T-helper 9 cell (primary cell): ENCODE measurements at regions not wholly inside any gene's neighbourhood (a gene's known extent, or its start where the extent isn't known, plus 50 kb on each side); places are given as distances from the start of the nearest gene placed in this dataset.

Experiments used
- DNase-seq: peaks from one replicate; pipeline ENCODE4 v3.0.0-alpha.2; 2020

DNA sequence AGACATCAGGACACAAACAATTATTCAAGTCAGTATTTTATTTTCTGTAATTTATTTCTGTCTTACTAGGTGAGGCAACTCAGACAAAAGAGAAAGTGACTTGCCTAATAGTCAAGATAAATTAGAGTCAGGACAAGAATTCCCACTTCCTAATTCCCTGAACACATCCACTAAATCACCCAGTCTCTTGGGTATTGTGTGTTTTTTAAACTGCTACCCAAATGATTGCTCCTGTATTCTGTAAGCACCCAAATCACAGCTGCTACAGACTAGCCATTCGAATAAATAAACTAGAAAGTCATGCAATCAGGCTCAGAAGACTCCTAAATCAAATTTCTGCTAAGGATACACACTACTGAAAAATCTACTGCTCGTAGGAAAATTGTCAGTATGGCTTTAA is 263.0 kb downstream of the DUSP6 start:
- DNase-seq, result no peak

DNA sequence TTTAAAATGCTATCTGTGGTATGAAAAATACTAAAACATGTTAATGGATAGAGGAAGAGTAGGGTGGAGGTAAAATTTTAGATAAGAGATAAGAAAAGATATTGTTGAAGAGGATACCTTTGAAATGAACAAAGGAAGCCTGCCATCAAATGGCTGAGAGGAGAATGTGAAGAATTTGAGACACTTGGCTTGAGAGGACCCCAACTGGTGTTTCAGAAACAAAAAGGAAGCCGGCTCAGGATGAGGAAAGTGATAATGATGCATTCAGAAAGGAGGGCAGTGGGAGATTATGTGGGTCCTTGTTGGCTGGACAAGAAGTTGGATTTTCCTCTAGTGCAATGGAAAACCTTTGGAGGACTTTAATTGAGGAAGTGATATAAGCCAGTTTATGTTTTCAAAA is 264.4 kb downstream of the DUSP6 start:
- no peak for DNase-seq

DNA sequence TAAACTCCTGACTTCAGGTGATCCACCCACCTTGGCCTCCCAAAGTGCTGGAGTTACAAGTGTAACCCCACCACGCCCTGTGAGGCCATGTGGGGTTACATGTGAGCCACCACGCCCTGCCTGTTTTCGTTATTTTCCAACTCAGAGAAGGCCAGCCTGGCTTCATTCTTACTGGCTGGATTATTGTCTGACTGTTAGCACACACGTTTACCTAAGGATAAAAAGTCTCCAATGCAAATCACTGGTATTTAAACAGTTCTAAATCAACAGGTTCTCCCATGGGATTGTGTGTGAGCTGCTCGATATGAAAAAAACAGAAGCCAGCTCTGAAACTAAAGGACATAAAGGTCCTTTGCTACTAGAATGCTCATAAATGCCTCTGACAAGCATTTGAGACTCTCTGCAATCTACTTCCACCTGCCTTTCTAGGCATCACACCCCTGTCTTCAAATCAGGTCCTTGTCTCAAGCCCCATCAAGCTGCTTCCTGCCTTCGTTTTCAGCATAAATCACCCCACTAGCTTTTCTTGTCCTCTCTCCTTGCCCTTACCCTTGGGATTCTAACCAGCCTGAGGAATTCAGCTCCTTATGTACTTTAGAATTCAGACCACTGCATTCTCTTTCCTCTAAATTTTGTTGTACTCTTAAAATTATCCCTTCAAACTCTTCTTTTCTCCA is 265.0 kb downstream of the DUSP6 start:
- DNase-seq, result no peak

DNA sequence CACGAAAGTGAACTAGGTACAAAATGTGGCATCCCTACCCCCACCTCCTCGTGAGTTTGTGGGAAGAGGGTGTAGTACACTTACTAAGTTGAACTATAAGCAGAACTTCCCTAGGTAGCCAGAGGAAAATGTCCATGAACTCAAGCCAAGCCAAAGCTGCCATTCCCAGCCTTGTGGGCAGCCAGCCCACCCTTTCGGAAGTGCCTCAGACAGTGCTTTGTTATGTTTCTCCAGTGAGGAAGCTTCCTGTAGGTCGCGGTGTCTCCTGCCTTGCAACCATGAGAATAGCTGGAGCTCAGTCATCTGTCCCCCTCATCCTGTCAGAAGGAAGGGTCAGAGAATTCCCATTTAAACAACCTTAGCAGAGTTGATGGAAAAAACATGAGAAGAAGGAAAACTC is 266.9 kb downstream of the DUSP6 start:
- DNase-seq, result no peak

DNA sequence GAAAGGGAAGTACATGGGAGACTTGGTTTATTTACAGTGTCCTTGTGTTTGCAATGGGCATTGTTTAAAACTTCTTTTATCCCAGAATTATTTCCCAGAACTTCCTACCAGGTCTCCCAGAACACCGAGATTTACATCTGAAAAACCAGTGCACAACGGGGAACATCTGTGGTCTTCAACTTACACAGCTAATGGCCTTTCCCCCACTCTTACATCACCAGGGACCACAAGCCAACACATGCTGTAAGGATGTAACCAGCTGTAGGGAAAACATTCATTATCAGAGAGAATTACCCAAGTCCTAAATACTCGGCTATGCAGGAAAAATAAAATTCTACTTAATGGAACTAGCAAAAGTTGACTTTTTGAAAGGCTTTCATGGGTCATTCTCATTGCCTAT is 267.6 kb downstream of the DUSP6 start:
- DNase-seq, result no peak

DNA sequence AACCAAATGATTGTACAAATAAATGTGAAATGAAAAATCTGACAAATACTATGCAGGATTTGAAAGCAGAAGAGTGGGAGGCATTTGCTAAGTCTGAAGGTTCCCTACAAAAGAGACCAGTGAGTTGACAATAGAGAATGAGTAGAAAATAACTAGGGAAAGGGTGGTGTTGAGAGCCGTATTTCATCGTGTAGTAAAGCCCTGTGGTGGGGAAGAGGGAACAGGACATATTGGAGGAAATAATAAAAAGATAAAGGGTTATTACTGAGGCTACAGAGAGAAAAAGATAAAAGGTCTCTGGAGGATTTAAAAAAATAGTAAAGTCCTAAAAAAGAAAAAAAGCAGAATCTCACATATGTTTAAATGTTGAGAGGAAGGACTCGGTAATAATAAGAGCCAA is 268.8 kb downstream of the DUSP6 start:
- DNase-seq, result no peak

DNA sequence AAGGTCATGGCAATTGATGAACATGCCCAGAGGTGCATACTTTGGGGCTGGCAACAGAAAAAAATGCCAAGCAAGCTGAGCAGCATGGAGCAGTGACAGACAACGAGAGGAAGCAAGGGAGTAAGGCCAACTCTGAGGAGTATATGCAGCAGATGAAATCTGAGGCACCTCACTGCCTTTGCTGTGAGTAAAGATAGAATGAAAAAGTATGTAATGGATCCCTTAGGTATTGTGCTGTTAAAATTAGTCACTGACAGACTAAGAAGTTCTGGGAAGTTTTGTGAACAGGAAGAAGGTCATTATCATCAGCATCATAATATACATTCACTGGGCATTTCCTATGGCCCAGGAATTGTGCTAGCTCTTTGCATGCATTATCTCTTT is 269.9 kb downstream of the DUSP6 start:
- no peak for DNase-seq

DNA sequence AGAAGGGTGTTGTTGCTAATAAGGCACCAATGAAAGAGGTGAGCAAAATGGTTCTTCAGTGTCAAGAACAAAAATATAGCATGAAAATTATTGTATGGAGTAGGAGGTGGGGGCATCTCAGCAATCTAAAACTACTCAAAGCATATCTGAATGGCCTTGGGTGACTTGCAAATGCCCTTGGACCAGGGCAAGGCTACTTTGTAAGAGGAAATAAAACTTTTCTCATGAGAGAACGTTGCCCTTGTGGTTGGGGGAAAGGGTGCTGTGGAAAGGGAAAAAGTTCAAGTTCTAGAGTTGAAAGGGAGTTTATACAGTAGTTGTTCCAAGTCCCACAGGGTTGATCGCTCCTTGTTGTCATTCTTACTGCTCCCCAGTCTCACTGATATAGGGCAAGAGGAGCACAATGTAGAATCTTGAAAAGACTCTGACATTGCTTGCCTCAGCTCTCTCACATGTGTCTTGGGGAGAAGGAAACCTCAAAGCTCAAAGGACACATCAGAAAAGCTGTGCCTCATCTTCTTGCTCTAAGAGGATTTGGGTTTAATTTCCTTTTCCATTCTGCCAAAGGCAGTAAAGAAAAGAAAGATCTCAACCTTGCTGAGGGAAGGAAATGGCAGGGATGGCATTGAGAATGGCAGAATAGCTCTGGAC is 270.5 kb downstream of the DUSP6 start:
- no peak for DNase-seq

DNA sequence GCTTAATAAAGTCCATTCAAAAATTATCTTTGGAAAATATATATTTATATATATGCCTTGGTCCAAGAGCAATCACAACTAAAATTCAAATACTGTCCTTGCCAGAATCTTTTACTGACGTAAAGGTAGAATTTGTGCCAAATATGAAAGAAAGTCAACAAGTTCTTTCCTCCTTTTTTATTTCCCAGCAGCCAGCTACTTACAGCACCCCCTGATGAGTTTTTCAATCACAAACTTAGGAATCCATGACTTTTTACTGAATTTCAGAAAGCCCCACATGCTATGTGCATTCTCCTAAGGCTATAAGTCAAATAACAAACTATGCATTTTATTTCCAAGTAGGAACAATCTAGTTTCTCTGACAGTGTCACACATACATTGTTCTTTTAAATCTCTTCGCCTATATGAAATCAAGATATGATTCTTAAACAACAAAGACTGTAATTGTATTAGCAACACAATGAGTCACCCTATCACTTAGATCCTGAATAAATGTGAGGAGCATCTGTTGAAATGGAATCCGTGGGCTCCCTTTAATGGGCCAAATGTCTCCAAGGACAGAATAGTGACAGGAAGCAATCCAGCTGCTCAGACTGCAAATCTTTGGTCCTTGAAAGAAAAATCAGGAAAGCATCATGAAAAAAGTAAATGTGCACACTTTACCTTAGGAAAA is 271.4 kb downstream of the DUSP6 start:
- no peak for DNase-seq

DNA sequence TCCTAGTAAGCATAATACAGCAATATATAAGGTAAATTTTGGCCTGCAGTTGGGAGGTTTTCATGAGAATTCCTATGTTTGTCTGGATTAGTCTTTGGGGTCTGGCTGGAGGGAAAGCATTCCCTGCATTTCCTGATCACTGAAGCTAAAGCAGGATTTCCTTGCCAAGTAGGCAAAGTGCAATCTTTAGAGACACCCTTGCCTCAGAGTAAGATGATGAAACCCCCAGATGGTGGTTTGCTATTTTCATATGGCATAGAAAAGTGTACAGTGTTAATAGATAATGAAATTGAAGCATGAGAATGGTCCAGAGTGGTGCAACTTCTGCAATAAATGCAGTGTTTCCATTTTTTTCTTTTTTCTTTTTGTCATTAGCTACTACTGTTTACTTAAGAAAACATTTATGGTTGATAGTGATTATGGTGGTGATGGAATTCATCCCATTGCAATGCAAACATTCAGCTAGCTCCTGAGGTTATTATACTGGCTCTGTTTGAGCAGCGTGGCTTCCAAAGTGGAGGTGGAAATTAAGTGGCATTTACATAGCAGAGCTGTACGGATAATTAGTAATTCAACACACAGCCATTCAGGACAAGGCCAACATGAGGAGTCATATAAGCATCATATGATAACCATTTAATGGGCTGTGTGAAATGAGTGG is 276.3 kb downstream of the DUSP6 start:
- no peak for DNase-seq

DNA sequence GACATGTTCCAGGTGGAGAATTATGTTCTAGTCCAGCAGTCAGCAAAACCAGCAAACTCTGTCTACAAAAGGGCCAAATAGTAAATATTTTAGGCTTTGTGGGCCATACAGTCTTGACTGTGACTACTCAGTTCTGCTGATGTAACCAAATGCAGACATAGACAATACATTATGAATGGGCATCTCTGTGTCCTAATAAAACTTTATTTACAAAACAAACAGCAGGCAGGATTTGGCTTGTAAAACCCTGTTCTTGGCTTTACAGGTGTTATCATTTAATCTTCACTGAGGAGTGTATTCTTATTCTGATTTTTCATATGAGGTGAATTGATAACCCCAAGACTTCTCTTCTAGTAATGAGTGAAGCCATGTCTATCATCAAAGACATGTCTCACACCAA is 278.6 kb downstream of the DUSP6 start:
- no peak for DNase-seq

DNA sequence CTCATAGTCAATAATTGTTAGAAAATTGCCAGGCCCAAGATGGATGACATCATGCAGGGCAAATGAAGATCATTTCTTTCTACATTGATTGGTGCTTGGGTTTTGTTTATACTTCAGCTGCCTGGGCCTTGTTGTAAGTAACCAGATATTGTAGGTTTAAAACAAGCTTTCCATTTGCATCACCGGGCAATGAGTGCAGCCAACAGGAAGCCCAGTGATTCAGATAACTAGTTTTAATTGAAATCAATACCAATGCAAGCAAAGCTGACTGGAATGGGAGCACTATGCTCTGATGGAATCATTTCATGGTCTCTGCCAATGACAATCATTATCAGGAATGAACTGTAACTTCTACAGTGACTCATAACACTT is 279.3 kb downstream of the DUSP6 start:
- no peak for DNase-seq

DNA sequence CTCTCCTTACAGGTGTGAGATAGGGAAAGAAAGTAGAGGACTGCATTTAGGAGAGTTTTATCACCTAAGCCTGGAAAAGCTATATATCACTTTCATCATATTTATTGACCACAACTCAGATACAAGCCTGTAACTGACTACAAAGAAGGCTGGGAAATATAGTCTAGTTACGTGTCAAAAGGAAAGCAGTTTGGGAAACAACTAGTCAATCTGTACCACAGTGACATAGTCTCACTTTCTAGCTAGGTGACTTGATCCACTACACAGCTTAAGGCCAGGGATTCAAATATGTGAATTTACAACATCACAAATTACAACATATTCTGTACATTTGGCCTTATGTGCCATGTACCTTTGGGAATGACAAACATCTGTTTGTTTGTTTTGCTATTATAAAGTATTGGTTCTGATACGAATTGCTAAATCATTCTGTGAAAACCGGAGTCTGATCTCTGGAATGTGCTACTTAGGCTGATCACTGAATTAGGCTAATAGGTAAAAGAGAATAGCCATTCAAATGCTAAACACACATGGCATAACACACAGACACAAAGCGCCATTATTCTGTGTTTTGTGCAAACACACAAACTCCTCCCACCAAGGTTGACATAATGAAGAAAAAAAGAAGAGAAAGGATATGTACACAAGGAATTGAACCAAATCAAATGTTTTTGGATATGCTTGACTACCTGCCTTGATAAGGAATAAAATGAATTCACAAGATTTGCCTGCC is 279.8 kb downstream of the DUSP6 start:
- DNase-seq, result no peak

DNA sequence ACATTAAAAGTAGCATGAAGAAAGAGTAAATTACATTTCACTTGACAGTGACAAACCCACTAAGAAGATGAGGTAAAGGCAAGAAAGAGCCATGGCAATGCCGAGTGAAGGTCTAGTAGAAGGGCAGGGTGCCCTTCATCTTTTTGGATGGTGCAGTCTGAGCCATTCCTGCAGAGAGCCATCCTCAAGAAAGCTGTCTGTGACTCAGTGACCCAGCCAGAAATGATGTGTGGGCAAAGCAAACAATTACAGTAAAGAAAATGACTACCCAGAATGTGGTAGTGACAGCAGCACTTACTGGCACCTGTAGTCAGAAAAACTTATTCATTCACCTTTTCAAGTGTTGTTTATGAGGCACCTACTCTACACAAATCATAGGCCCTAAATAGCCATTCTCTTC is 281.7 kb downstream of the DUSP6 start:
- DNase-seq, result no peak

DNA sequence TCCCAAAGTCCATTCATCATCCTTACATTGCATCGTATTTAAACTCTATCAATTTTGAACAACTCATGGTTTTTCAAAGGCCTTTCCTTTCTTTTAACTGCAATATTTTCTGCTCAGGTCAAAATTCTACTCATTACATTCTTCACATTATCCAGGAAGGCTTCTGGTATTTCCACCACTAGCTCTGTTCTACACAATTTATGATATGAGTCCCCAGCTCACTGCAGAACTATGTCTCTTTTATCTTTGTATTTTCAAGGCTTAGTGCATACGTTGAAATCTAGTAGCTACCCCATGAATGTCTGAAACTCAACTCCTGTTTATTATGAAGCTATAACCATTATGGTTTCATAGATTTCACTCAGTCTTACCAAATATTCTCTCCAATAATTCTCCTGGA is 282.9 kb downstream of the DUSP6 start:
- DNase-seq, result no peak

DNA sequence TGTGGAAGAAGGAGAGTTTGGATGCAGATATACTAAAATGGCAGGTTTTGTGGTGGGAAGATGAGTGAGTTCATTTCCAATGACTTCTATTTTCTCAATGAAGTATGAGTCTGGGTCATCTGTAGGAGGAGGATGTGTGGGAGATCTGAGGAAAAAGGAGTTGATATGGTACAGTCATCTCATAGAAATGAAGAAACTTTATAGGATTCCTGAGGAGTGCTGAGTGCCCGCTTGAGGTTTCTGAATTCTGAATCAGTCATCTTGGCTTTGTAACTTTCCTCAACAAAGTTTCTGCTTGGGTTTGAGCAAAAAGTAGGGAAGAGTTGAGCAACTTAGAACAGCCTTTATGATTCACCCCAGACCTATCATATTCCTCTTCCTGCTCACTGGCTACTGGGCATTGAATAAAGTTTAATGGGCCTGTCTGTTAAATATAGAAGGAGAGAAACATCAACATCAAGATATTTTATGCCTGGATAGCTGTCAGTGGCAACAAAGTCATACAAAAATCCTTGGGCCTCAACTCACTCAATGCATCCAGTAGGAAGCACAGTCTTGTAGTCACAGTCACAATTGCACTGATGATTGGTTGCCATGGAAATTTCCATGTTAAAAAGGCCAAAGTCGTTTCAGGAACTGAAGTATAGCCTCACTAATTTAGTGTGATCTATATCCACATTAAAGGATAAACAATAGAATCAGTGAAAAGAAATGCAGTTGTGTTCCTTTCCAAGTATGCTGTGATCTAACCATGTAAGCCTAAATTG is 284.7 kb downstream of the DUSP6 start:
- DNase-seq, result no peak

DNA sequence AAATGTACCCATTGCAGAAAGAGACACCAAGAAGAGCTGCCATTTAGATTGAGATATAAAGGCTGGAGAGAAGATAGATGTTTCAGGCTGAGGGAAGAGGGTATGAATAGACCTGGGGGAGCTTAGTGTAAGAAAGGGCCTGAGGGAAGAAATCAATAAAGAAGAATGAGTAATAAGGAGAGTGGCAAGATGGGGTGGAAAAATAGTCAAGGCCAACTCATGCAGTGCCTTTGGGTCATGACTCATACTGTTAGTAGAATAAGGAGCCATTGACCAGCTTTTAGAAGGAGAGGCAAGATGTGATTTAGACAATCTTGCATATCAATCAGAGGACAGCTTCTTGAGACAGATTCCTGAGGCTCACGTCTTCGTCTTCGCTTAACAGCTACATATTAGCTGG is 287.5 kb downstream of the DUSP6 start:
- DNase-seq, result no peak

DNA sequence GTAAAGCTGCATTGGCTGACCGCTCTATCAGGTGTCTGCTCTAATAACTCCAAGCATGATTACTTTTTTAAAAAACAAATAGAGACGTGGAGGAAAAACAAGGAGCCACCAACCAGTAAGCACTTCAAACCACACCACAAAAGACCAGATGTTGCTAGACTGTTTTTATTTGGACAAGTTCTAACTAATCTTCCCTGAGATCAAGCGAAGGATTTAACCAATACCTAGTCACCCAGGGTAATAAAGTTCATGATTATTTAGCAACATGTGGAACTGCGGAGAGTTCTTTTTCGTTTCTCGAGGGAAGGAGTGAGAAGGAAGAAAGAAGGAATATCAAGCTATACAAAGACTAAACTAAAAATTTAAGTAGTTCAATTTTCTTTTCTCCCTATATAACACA is 288.1 kb downstream of the DUSP6 start:
- no peak for DNase-seq

DNA sequence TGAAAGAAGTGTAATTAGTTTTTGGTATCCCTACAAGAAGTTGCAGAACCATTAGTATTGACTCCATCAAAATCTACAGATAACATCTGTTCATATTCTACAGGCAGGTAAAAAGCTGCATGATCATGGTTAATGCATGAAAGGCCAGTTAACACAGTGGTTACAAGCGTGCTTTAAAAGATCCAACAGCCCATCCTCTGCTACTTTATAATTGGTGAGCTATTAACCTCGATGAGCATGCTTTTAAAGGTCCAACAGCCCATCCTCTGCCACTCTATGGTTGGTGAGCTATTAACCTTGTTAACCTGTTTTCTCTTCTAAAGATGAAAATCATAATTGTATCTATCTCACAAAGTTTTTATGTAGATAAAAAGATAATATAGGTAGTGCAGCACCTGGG is 289.3 kb downstream of the DUSP6 start:
- no peak for DNase-seq

DNA sequence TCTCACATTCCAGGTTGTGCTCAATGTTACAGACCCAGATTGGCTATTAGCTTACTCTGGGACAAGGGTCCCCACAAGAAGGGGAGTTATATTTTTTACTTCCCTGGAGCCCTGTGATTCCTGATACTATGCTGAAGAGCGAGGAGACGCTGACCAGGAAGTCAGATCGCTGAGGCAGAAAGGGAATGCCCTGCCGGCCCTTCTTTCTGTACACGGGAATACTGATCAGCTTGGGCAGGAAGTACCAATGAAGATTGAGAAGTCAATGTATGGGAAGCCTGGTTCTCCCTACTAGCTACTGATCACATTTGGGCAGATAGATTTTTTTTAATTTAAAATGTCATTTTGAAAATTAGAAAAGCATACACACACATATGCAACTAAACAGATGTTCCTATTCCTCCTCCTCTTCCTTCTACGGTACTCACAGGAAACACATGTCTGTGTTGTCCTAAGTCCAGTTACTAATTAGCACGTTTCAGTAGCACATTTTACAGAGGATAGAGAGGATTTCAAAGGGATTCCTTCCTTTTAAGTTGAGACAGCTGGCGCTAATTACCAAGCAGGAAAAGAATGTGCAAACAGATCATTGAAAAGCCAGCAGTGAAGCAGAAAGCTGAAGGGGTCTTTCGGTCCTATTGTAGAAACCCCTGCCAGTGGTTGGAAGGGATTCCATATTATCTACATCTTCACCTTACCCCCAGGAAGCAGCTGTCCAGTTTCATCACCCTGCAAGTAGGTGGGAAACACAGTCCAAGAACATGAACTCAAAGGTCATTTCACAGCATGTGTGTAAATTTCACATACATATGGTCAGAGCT is 292.4 kb downstream of the DUSP6 start:
- no peak for DNase-seq

DNA sequence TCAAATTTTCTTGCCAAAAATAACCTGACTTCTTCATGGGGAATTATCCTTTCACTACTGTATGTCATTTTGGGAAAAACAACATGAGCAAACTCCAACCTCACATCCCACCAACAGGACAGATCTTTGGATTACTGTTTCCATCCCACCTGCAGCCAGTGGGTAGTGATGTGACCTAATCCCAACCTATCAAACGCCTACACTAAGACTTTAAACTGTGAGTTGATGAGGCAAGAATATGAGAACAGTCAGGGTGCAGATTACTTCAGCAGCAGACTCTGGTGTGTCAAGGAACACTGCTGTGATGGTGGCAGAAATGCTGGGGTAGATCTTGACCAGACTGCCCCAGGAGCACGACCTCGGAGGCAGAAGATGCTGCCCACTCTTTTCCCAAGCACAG is 293.2 kb downstream of the DUSP6 start:
- DNase-seq, result no peak

DNA sequence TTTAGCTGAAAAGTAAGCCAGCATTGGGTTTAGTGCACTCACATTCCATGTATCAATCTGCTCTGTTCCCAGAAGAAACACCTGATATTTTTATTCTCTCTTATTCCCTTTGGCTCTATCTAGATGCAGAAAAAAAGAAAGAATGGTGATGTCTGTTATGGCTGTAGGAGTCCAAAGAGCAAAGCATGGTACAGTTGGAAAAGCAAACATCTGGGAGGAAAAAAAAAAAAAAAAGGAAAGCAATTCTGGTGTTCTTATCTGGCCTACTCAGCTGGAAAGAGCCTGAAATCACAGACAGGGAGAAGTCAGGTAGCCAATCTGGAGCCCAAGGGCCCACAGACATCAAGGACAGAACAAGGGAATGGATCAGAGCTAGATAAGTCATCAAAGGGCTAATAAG is 293.9 kb downstream of the DUSP6 start:
- no peak for DNase-seq
